Cardiac muscle cell (in vitro differentiated cells and primary cell): ENCODE measurements at regions not wholly inside any gene's neighbourhood (a gene's known extent, or its start where the extent isn't known, plus 50 kb on each side); places are given as distances from the start of the nearest gene placed in this dataset.

Source experiments
- DNase-seq, 2 donors: peaks; one replicate each; pipeline versions ENCODE4 v3.0.0 to v3.0.0-alpha.2; 2010 to 2017; ENCODE audit warnings: low read depth in 1 of 2, low spot score in 1 of 2
- H3K27ac ChIP-seq: fragments of 200-600 bp; sonication (generic); 2 replicates; pipeline ENCODE4 v1.5.1; 2016
- H3K27me3 ChIP-seq: fragments of 200-600 bp; sonication (generic); 2 replicates; pipeline ENCODE4 v1.6.0; 2016; ENCODE audit warnings: control low read depth
- H3K36me3 ChIP-seq: fragments of 200-600 bp; sonication (generic); 2 replicates; pipeline ENCODE4 v1.5.1; 2016; ENCODE audit warnings: control low read depth
- H3K4me1 ChIP-seq: fragments of 200-600 bp; sonication (generic); 2 replicates; pipeline ENCODE4 v1.8.1; 2017; ENCODE audit warnings: low read depth, mild to moderate bottlenecking, mixed run types
- H3K4me3 ChIP-seq: fragments of 200-600 bp; sonication (generic); 2 replicates; pipeline ENCODE4 v1.5.1; 2016; ENCODE audit warnings: mild to moderate bottlenecking
- H3K9me3 ChIP-seq: fragments of 200-600 bp; sonication (generic); 2 replicates; pipeline ENCODE4 v1.5.1; 2017; ENCODE audit warnings: low read depth, mild to moderate bottlenecking, control low read depth
- CTCF ChIP-seq: IDR thresholded peaks from 2 replicates; pipeline ENCODE4 v1.5.1; 2012; ENCODE audit warnings: low read depth, mild to moderate bottlenecking, low read length

- no peaks in the 10 kb centered on the region for H3K27me3 ChIP-seq
- H3K4me3 ChIP-seq: no peak overlapping the region
- no peaks in the 10 kb centered on the region for H3K36me3 ChIP-seq
- no peaks in the 10 kb centered on the region for H3K9me3 ChIP-seq
- no peak overlapping the region for H3K27ac ChIP-seq
- DNase-seq: no peak
- H3K4me1 ChIP-seq: no peaks in the 10 kb centered on the region
- TF ChIP-seq CTCF: no peak
These were observed 308.6 kb upstream of the NPVF start for GRCh38 chr7:25536851-25537250.

DNA sequence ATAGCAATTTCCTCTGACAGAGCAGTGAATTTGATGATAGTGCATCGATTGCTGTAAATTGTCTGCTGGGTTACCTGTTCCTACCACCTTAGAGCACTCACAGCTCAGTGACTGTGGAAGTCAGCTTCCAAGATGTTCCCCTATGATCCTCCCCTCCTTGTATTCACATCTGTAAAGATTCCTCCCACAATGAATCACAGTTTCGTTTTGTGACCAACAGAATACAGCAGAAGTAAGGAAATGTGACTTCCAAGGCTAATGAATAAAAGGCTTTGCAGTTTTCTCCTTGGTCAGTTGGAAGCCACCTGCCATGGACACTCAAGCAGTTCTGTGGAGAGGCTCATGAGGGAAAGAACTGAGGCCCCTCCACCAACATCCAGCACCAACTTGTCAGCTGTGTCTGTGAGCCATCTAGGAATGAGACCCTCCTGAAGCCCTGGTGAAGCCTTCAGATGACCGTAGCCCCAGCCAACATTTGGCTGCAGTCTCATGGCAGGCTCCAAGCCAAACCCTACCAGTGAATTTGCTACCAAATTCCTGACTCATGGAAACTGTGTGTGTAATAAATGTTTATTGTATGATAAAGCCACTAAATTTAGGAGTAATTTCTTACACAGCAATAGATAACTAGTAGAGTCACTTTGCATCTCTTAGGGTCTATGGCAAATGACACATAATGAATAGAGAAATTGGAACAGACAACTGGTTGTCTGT lies 309.5 kb upstream of the NPVF start:
- H3K27me3 ChIP-seq: no peaks in the 10 kb centered on the region
- no peak for DNase-seq
- no peak for TF ChIP-seq CTCF
- H3K4me3 ChIP-seq: no peak overlapping the region
- no peaks in the 10 kb centered on the region for H3K4me1 ChIP-seq
- H3K36me3 ChIP-seq: no peaks in the 10 kb centered on the region
- H3K9me3 ChIP-seq: no peaks in the 10 kb centered on the region
- H3K27ac ChIP-seq: no peak overlapping the region

DNA sequence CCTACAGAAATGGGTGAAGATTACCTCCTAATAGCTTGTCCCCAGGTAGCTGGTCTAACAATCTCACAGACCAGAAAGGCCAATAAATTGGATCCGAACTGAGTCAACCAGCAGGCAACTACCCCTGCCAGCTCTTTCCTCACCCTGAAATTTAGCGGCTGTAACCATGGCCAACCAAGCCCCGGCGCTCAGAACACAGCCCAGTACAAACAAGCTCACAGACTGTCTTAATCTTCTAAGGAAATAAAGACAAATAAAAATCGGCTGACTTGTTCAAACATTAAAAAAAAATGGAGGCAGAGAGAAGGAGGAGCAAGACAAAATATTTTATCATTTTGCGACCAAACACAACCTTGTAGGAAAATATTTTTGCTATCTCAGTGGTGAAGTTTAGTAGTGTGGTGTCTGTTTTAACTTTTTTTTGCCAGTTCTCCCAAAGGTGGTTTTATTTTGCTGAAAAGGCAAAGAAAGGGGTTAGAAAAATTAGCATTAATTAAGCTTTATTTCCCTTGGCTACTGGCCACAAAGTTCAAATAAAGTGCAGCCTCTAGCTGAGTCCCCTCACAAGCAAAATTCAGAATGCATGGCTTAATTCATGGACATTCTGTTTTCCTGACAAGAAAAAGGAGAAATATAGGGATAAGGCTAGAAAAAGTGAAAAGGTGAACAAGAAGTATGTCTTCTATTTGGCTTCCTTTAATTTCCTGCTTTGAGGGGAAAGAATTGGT lies 313.0 kb upstream of the NPVF start:
- Histone ChIP-seq H3K4me1 (no peaks in the 10 kb centered on the region), H3K9me3 (no peaks in the 10 kb centered on the region), H3K27ac (no peak overlapping the region), H3K27me3 (no peaks in the 10 kb centered on the region), H3K36me3 (no peaks in the 10 kb centered on the region), H3K4me3 (no peak overlapping the region)
- TF ChIP-seq CTCF: no peak
- DNase-seq: no peak

- TF ChIP-seq CTCF: no peak
- no peak for DNase-seq
- no peaks in the 10 kb centered on the region for H3K36me3 ChIP-seq
These were observed 313.6 kb upstream of the NPVF start for GRCh38 chr7:25541877-25542276.

DNA sequence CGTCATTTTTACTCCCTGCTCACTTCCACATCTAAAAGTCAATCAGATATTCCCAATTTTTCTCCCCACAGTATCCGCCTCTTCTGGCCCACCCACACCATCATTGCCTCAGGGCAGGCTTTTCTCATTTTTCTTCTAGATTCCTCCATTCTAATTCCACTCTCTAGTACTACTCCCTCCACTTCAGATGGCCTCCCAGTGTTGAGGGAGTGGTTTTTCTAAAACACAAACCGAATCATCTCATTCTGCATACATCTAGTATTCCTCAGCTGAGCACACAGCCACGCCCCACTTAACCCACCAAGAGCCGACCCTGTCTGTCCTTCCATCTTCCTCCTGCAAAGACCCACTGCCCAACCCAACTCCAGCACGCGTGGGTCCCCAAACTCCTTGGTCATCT lies 314.9 kb upstream of the NPVF start:
- DNase-seq: no peak
- Histone ChIP-seq H3K4me3 (no peak overlapping the region), H3K27me3 (no peaks in the 10 kb centered on the region), H3K9me3 (no peaks in the 10 kb centered on the region), H3K36me3 (no peaks in the 10 kb centered on the region), H3K4me1 (no peaks in the 10 kb centered on the region), H3K27ac (no peak overlapping the region)
- no peak for TF ChIP-seq CTCF

More at GRCh38 chr7:25541877-25542276, 313.6 kb upstream of the NPVF start:
- H3K27ac ChIP-seq: no peak overlapping the region
- no peaks in the 10 kb centered on the region for H3K27me3 ChIP-seq
- no peak overlapping the region for H3K4me3 ChIP-seq
- no peaks in the 10 kb centered on the region for H3K9me3 ChIP-seq
- no peaks in the 10 kb centered on the region for H3K4me1 ChIP-seq
